ENCODE measurements at regions not wholly inside any gene's neighbourhood (a gene's known extent, or its start where the extent isn't known, plus 50 kb on each side); places are given as distances from the start of the nearest gene placed in this dataset.
"Not testable (repeated sequence)": the region's sequence is repeated elsewhere in the genome, so short reads cannot be mapped to it uniquely, and the experiment has no call there.

GRCh38 chr16:82281544-82281943 is 111.5 kb upstream of the MPHOSPH6 start:
- Histone ChIP-seq H3K4me1 (peaks cover 31% of the 10 kb centered on the region), H3K4me3 (no peak overlapping the region), H3K9me3 (replicated peaks) (no peaks in the 10 kb centered on the region), H3K36me3 (no peaks in the 10 kb centered on the region), H3K27me3 (ENCODE audit: low read depth) (no peaks in the 10 kb centered on the region), H3K27ac (replicated peaks) (peak overlapping the region; percentile 84)
- no peak for DNase-seq
- intact Hi-C loops (cut with micrococcal nuclease) = no loop called here
- TF ChIP-seq CTCF (IDR thresholded peaks at IDR 0.05; ENCODE audit: borderline replicate concordance) = no peak

- no peaks in the 10 kb centered on the region for H3K36me3 ChIP-seq
- TF ChIP-seq CTCF (IDR thresholded peaks at IDR 0.05; ENCODE audit: borderline replicate concordance) = no peak
- no peak overlapping the region for H3K4me3 ChIP-seq
- DNase-seq = no peak
- H3K27me3 ChIP-seq (ENCODE audit: low read depth) = no peaks in the 10 kb centered on the region
- peaks cover 31% of the 10 kb centered on the region for H3K4me1 ChIP-seq
- H3K9me3 ChIP-seq (replicated peaks) = no peaks in the 10 kb centered on the region
- H3K27ac ChIP-seq (replicated peaks) = peak overlapping the region; percentile 84
- intact Hi-C loops (cut with micrococcal nuclease) = no loop called here
Observed at GRCh38 chr16:82280867-82281266, 110.8 kb upstream of the MPHOSPH6 start.

- H3K36me3 ChIP-seq; intact Hi-C loops (cut with micrococcal nuclease); DNase-seq: not testable (repeated sequence)
Observed at GRCh38 chr16:82275349-82275748, 105.3 kb upstream of the MPHOSPH6 start.

GRCh38 chr16:82271636-82272035 is 101.6 kb upstream of the MPHOSPH6 start:
- no peaks in the 10 kb centered on the region for H3K27me3 ChIP-seq (ENCODE audit: low read depth)
- peaks cover 7% of the 10 kb centered on the region for H3K4me1 ChIP-seq
- H3K9me3 ChIP-seq (replicated peaks) = no peaks in the 10 kb centered on the region
- TF ChIP-seq CTCF (IDR thresholded peaks at IDR 0.05; ENCODE audit: borderline replicate concordance) = no peak
- no peak overlapping the region for H3K27ac ChIP-seq (replicated peaks)
- no peak for DNase-seq
- no peak overlapping the region for H3K4me3 ChIP-seq
- intact Hi-C loops (cut with micrococcal nuclease) = no loop called here
- no peaks in the 10 kb centered on the region for H3K36me3 ChIP-seq

More at GRCh38 chr16:82275349-82275748, 105.3 kb upstream of the MPHOSPH6 start:
- H3K9me3 ChIP-seq (replicated peaks); H3K27me3 ChIP-seq (ENCODE audit: low read depth); H3K4me3 ChIP-seq; H3K27ac ChIP-seq (replicated peaks); H3K4me1 ChIP-seq: not testable (repeated sequence)

GRCh38 chr16:82267675-82268074 is 97.7 kb upstream of the MPHOSPH6 start:
- H3K27me3 ChIP-seq (ENCODE audit: low read depth); H3K4me1 ChIP-seq; DNase-seq; H3K9me3 ChIP-seq (replicated peaks); H3K4me3 ChIP-seq; H3K36me3 ChIP-seq; H3K27ac ChIP-seq (replicated peaks): not testable (repeated sequence)
- intact Hi-C loops (cut with micrococcal nuclease) = loop anchor here (10.0 kb wide), 1 partner anchor 1177 kb away; no protein-coding TSS in a partner anchor

GRCh38 chr16:82265809-82266208 is 95.8 kb upstream of the MPHOSPH6 start:
- no peak overlapping the region for H3K27ac ChIP-seq (replicated peaks)
- H3K4me3 ChIP-seq = no peak overlapping the region
- no peak for DNase-seq
- H3K36me3 ChIP-seq = no peaks in the 10 kb centered on the region
- no peak for TF ChIP-seq CTCF (IDR thresholded peaks at IDR 0.05; ENCODE audit: borderline replicate concordance)
- peaks cover 13% of the 10 kb centered on the region for H3K4me1 ChIP-seq
- intact Hi-C loops (cut with micrococcal nuclease) = loop anchor here (10.0 kb wide), 1 partner anchor 1179 kb away; no protein-coding TSS in a partner anchor
- no peaks in the 10 kb centered on the region for H3K9me3 ChIP-seq (replicated peaks)
- no peaks in the 10 kb centered on the region for H3K27me3 ChIP-seq (ENCODE audit: low read depth)

GRCh38 chr16:82264756-82265155 is 94.7 kb upstream of the MPHOSPH6 start:
- H3K9me3 ChIP-seq (replicated peaks) = no peaks in the 10 kb centered on the region
- H3K4me1 ChIP-seq = peaks cover 13% of the 10 kb centered on the region
- no peak overlapping the region for H3K4me3 ChIP-seq
- no peak for TF ChIP-seq CTCF (IDR thresholded peaks at IDR 0.05; ENCODE audit: borderline replicate concordance)
- no peaks in the 10 kb centered on the region for H3K36me3 ChIP-seq
- DNase-seq = no peak
- no peak overlapping the region for H3K27ac ChIP-seq (replicated peaks)
- intact Hi-C loops (cut with micrococcal nuclease) = loop anchor here (10.0 kb wide), 1 partner anchor 1180 kb away; no protein-coding TSS in a partner anchor
- H3K27me3 ChIP-seq (ENCODE audit: low read depth) = no peaks in the 10 kb centered on the region

Data from left ventricle myocardium inferior (tissue), 1 donor.